ENCODE measurements at regions not wholly inside any gene's neighbourhood (a gene's known extent, or its start where the extent isn't known, plus 50 kb on each side); places are given as distances from the start of the nearest gene placed in this dataset.

DNA sequence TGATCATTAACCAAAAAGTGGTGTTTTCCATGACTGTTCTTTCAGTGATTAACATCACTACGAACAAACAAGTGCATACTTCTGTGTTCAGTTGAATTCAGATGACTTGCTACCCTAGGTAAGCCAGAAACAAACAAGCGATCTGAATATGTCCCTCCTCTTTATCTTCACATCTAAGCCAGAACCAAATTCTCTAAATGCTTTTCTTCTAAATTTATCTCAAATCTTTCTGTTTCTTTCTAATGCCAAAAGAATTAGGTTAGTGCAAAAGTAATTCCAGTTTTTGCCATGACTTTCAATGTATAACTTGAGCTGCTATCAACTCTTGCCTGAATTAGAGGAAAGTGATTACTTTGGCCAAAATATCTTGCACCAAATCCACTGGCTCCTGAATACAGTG, 481.2 kb downstream of the COL11A1 start:
- Mint-ChIP-seq H3K27me3 (no peaks in the 10 kb centered on the region), H3K27ac (no peak overlapping the region), H3K4me3 (no peak overlapping the region), H3K9me3 (peaks cover 0 to 7% (median 2%) of the 10 kb centered on the region in 8 donors), H3K4me1 (no peaks in the 10 kb centered on the region), H3K36me3 (no peaks in the 10 kb centered on the region)
- H3K4me3 ChIP-seq (ENCODE audit: low read length in 2 of 2), result no peak overlapping the region
- intact Hi-C loops (cut with micrococcal nuclease), result no loop called here
- no peaks in the 10 kb centered on the region for H3K9me3 ChIP-seq (ENCODE audit: control insufficient read depth in 1 of 2, low read length in 2 of 2)
- no peak for DNase-seq
- H3K36me3 ChIP-seq (ENCODE audit: insufficient read depth, low read length), result no peaks in the 10 kb centered on the region
- ChIA-PET POLR2A (ENCODE audit: partially characterized antibody) (no interaction called here), CTCF (ENCODE audit: partially characterized antibody) (no interaction called here)
- H3K4me1 ChIP-seq (ENCODE audit: insufficient read depth, low read length), result no peaks in the 10 kb centered on the region
- no peaks in the 10 kb centered on the region for H3K27me3 ChIP-seq (ENCODE audit: insufficient read depth, low read length)
- no peak overlapping the region for H3K27ac ChIP-seq (ENCODE audit: low read depth, low read length)

DNA sequence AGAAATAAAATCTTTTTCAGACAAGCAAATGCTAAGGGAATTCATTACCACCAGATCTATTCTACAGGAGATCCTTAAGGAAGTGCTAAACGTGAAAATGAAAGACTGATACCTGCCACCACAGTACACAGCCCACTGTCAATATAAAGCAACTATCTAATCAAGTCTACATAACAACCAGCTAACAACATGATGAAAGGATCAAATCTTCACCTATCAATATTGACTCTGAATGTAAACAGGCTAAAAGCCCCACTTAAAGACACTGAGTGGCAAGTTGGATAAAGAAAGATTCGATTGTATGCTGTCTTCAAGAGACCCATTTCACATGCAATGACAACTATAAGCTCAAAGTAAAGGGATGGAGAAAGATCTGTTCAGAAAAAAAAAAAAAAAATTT, 492.4 kb downstream of the COL11A1 start:
- Mint-ChIP-seq H3K9me3 (peaks cover 0 to 16% (median 6%) of the 10 kb centered on the region in 8 donors), H3K4me3 (no peak overlapping the region), H3K27ac (no peak overlapping the region), H3K27me3 (no peaks in the 10 kb centered on the region), H3K36me3 (no peaks in the 10 kb centered on the region), H3K4me1 (no peaks in the 10 kb centered on the region)
- Histone ChIP-seq H3K36me3 (ENCODE audit: insufficient read depth, low read length) (no peaks in the 10 kb centered on the region), H3K27me3 (ENCODE audit: insufficient read depth, low read length) (no peaks in the 10 kb centered on the region), H3K9me3 (ENCODE audit: control insufficient read depth in 1 of 2, low read length in 2 of 2) (no peaks in the 10 kb centered on the region), H3K27ac (ENCODE audit: low read depth, low read length) (no peak overlapping the region), H3K4me3 (ENCODE audit: low read length in 2 of 2) (no peak overlapping the region), H3K4me1 (ENCODE audit: insufficient read depth, low read length) (no peaks in the 10 kb centered on the region)
- no peak for DNase-seq
- intact Hi-C loops (cut with micrococcal nuclease), result no loop called here
- ChIA-PET POLR2A (ENCODE audit: partially characterized antibody) (no interaction called here), CTCF (ENCODE audit: partially characterized antibody) (no interaction called here)

DNA sequence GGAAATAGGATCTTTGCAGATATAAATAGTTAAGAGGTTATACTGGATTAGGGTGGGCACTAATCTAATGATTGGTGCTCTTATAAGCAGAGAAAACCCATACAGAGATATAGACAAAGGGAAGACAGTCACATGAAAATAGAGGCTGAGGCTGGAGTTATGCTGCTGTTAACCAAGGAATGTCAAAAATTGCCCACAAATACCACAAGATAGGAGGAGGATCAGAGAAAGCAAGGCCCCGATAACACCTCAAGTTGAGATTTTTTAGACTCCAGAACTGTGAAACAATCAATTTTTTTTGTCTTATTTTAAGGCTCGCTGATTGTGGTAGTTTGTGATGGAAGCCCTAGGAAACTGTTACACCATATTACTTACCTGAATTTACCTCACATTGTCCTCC, 513.2 kb downstream of the COL11A1 start:
- DNase-seq, result no peak
- POLR2A ChIA-PET (ENCODE audit: partially characterized antibody), result no interaction called here
- no peaks in the 10 kb centered on the region for H3K4me1 ChIP-seq (ENCODE audit: insufficient read depth, low read length)
- no peaks in the 10 kb centered on the region for H3K27me3 ChIP-seq (ENCODE audit: insufficient read depth, low read length)
- H3K36me3 ChIP-seq (ENCODE audit: insufficient read depth, low read length), result no peaks in the 10 kb centered on the region
- Mint-ChIP-seq H3K4me1 (no peaks in the 10 kb centered on the region), H3K27ac (no peak overlapping the region), H3K36me3 (no peaks in the 10 kb centered on the region), H3K27me3 (no peaks in the 10 kb centered on the region), H3K4me3 (no peak overlapping the region), H3K9me3 (peaks cover 0 to 4% (median 0%) of the 10 kb centered on the region in 8 donors)
- H3K27ac ChIP-seq (ENCODE audit: low read depth, low read length), result no peak overlapping the region
- H3K4me3 ChIP-seq (ENCODE audit: low read length in 2 of 2), result no peak overlapping the region
- CTCF ChIA-PET (ENCODE audit: partially characterized antibody), result no interaction called here
- no peaks in the 10 kb centered on the region for H3K9me3 ChIP-seq (ENCODE audit: control insufficient read depth in 1 of 2, low read length in 2 of 2)
- intact Hi-C loops (cut with micrococcal nuclease), result no loop called here

DNA sequence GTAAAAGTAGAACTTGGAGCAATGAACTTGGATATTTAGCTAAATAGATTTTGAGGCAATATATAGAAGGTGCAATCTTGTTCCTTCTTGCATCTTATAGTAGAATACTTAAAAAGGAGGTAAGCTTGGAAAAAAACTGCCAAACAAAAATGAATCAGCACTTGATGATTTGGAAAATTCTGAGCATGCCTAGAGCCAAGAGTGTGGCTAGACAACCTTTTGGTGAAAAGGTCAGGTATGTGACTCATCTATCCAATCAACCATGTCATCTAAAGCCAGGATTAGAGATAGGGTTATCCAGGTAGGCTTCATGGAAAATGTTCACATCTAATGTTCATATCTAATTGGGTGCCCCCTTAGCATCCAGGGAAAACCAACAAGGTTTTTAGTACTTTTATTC, 515.0 kb downstream of the COL11A1 start:
- H3K27me3 ChIP-seq (ENCODE audit: insufficient read depth, low read length), result no peaks in the 10 kb centered on the region
- ChIA-PET CTCF (ENCODE audit: partially characterized antibody) (no interaction called here), POLR2A (ENCODE audit: partially characterized antibody) (no interaction called here)
- intact Hi-C loops (cut with micrococcal nuclease), result no loop called here
- H3K4me1 ChIP-seq (ENCODE audit: insufficient read depth, low read length), result no peaks in the 10 kb centered on the region
- no peaks in the 10 kb centered on the region for H3K36me3 ChIP-seq (ENCODE audit: insufficient read depth, low read length)
- H3K9me3 ChIP-seq (ENCODE audit: control insufficient read depth in 1 of 2, low read length in 2 of 2), result no peaks in the 10 kb centered on the region
- H3K27ac ChIP-seq (ENCODE audit: low read depth, low read length), result no peak overlapping the region
- no peak overlapping the region for H3K4me3 ChIP-seq (ENCODE audit: low read length in 2 of 2)
- Mint-ChIP-seq H3K36me3 (no peaks in the 10 kb centered on the region), H3K4me1 (no peaks in the 10 kb centered on the region), H3K27ac (no peak overlapping the region), H3K4me3 (no peak overlapping the region), H3K9me3 (peaks cover 0 to 4% (median 0%) of the 10 kb centered on the region in 8 donors), H3K27me3 (no peaks in the 10 kb centered on the region)
- no peak for DNase-seq

DNA sequence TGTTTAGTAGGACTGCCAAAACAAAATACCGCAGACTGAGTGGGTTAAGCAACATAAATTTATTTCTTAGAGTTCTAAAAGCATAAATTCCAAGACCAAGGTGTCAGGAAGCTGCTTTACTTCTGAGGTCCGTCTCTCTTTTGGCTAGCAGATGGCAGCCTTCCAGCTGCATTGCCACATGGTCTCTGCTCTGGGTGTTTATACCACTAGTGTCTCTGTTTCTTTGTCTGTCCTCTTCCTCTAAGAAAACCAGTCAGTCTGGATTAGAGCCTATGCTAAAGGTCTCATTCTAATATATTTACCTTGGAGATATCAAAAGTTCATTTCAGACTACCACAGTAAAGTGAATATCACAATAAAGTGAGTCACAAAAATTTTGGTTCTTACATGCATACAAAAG, 519.8 kb downstream of the COL11A1 start:
- H3K27me3 Mint-ChIP-seq, result no peaks in the 10 kb centered on the region
- Histone ChIP-seq H3K9me3 (ENCODE audit: control insufficient read depth in 1 of 2, low read length in 2 of 2) (no peaks in the 10 kb centered on the region), H3K4me1 (ENCODE audit: insufficient read depth, low read length) (no peaks in the 10 kb centered on the region), H3K36me3 (ENCODE audit: insufficient read depth, low read length) (no peaks in the 10 kb centered on the region), H3K27me3 (ENCODE audit: insufficient read depth, low read length) (no peaks in the 10 kb centered on the region), H3K4me3 (ENCODE audit: low read length in 2 of 2) (no peak overlapping the region), H3K27ac (ENCODE audit: low read depth, low read length) (no peak overlapping the region)
- DNase-seq, result no peak
- ChIA-PET POLR2A (ENCODE audit: partially characterized antibody) (no interaction called here), CTCF (ENCODE audit: partially characterized antibody) (no interaction called here)
- peaks cover 0 to 7% (median 0%) of the 10 kb centered on the region in 8 donors for H3K9me3 Mint-ChIP-seq
- no peak overlapping the region for H3K27ac Mint-ChIP-seq
- H3K4me3 Mint-ChIP-seq, result no peak overlapping the region
- no peaks in the 10 kb centered on the region for H3K4me1 Mint-ChIP-seq
- intact Hi-C loops (cut with micrococcal nuclease), result no loop called here
- no peaks in the 10 kb centered on the region for H3K36me3 Mint-ChIP-seq

DNA sequence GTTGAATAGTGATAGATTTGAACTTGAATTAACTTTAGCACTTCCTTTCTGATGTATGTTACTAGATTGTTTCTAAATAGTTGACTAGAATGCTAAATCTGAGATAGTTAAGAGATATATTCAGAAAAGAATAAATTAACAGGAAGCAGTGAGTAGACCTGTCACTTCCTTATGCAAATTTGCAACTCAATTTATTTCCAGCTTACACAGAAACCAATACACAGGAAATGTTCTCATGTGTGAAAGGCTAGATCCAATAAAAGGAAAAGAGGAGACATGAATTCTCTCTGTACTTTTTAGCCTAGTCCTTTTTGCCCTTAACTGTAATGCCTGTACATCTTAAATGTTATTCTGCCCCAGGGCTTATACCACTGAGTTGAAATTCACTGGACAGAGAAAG, 522.3 kb downstream of the COL11A1 start:
- intact Hi-C loops (cut with micrococcal nuclease), result no loop called here
- H3K27ac Mint-ChIP-seq, result no peak overlapping the region
- CTCF ChIA-PET (ENCODE audit: partially characterized antibody), result no interaction called here
- no peaks in the 10 kb centered on the region for H3K36me3 Mint-ChIP-seq
- POLR2A ChIA-PET (ENCODE audit: partially characterized antibody), result interaction anchor here (0.7 kb wide), 1 partner anchor 34 kb away, joined by 3 read pairs; no protein-coding TSS in a partner anchor
- H3K4me1 Mint-ChIP-seq, result no peaks in the 10 kb centered on the region
- Histone ChIP-seq H3K9me3 (ENCODE audit: control insufficient read depth in 1 of 2, low read length in 2 of 2) (no peaks in the 10 kb centered on the region), H3K4me3 (ENCODE audit: low read length in 2 of 2) (no peak overlapping the region), H3K27me3 (ENCODE audit: insufficient read depth, low read length) (no peaks in the 10 kb centered on the region), H3K4me1 (ENCODE audit: insufficient read depth, low read length) (no peaks in the 10 kb centered on the region), H3K36me3 (ENCODE audit: insufficient read depth, low read length) (no peaks in the 10 kb centered on the region), H3K27ac (ENCODE audit: low read depth, low read length) (no peak overlapping the region)
- H3K9me3 Mint-ChIP-seq, result peaks cover 0 to 3% (median 2%) of the 10 kb centered on the region in 8 donors
- no peaks in the 10 kb centered on the region for H3K27me3 Mint-ChIP-seq
- H3K4me3 Mint-ChIP-seq, result no peak overlapping the region
- no peak for DNase-seq

DNA sequence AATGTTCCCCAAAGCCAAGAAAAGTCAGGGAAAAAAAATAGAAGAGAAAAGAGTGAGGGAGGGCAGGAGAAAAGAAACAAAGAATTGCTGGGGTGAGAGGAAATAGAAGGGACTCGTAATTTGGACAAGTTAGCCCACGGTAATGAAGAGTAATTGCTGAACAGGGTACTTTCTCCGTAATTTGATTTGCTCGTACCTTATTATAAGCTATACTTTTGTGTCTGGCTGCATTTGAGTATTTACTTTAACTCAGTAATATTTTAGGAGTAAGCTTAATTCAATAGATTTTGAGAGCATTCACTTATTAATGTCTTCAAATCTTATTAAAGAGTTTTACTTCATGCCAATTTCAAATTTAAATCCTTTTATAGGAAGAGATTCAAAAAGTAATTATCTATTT, 527.5 kb downstream of the COL11A1 start:
- ChIA-PET POLR2A (ENCODE audit: partially characterized antibody) (no interaction called here), CTCF (ENCODE audit: partially characterized antibody) (no interaction called here)
- no peak overlapping the region for H3K27ac Mint-ChIP-seq
- no peak overlapping the region for H3K4me3 Mint-ChIP-seq
- no peak overlapping the region for H3K4me3 ChIP-seq (ENCODE audit: low read length in 2 of 2)
- H3K36me3 ChIP-seq (ENCODE audit: insufficient read depth, low read length), result no peaks in the 10 kb centered on the region
- peaks cover 0 to 6% (median under 1%) of the 10 kb centered on the region in 8 donors for H3K9me3 Mint-ChIP-seq
- no peaks in the 10 kb centered on the region for H3K27me3 Mint-ChIP-seq
- H3K4me1 ChIP-seq (ENCODE audit: insufficient read depth, low read length), result no peaks in the 10 kb centered on the region
- no peak for DNase-seq
- H3K27ac ChIP-seq (ENCODE audit: low read depth, low read length), result no peak overlapping the region
- no peaks in the 10 kb centered on the region for H3K27me3 ChIP-seq (ENCODE audit: insufficient read depth, low read length)
- intact Hi-C loops (cut with micrococcal nuclease), result no loop called here
- no peaks in the 10 kb centered on the region for H3K9me3 ChIP-seq (ENCODE audit: control insufficient read depth in 1 of 2, low read length in 2 of 2)
- H3K36me3 Mint-ChIP-seq, result no peaks in the 10 kb centered on the region
- no peaks in the 10 kb centered on the region for H3K4me1 Mint-ChIP-seq

DNA sequence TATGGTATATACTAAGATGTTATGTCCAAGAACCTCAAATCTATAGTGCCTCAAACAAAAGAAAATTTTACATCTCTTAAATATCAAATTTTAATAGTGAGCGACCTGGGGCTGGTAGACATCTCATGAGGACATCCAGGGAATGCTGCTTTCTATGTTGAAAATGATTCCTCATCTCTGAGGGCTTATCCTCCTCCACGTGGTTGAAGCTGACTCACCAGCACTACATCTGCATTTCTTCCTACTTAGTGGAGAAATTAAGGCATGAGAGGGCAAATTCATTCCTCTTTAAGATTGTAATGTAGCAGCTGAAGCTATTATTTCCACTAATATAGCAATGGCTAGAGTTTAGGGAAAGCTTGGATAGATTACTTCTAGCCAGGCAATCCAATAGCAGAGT, 529.5 kb downstream of the COL11A1 start:
- CTCF ChIA-PET (ENCODE audit: partially characterized antibody), result no interaction called here
- Histone ChIP-seq H3K4me3 (ENCODE audit: low read length in 2 of 2) (no peak overlapping the region), H3K9me3 (ENCODE audit: control insufficient read depth in 1 of 2, low read length in 2 of 2) (no peaks in the 10 kb centered on the region), H3K4me1 (ENCODE audit: insufficient read depth, low read length) (no peaks in the 10 kb centered on the region), H3K27ac (ENCODE audit: low read depth, low read length) (no peak overlapping the region), H3K27me3 (ENCODE audit: insufficient read depth, low read length) (no peaks in the 10 kb centered on the region), H3K36me3 (ENCODE audit: insufficient read depth, low read length) (no peaks in the 10 kb centered on the region)
- DNase-seq, result no peak
- Mint-ChIP-seq H3K4me3 (no peak overlapping the region), H3K9me3 (peaks cover 0 to 8% (median under 1%) of the 10 kb centered on the region in 8 donors), H3K36me3 (no peaks in the 10 kb centered on the region), H3K4me1 (no peaks in the 10 kb centered on the region), H3K27me3 (no peaks in the 10 kb centered on the region), H3K27ac (no peak overlapping the region)
- POLR2A ChIA-PET (ENCODE audit: partially characterized antibody), result no interaction called here
- intact Hi-C loops (cut with micrococcal nuclease), result no loop called here
